HCT116 (cell line): ENCODE measurements at regions not wholly inside any gene's neighbourhood (a gene's known extent, or its start where the extent isn't known, plus 50 kb on each side); places are given as distances from the start of the nearest gene placed in this dataset.

Experiments used
- ATAC-seq: fragments of 200-7000 bp; cut with Tn5 transposase; 2 replicates; pipeline ENCODE4 v1.9.1; 2020; ENCODE audit warnings: mild to moderate bottlenecking, moderate library complexity
- BruUV-seq: library from RNA; stranded (reverse); fragments of 400-500 nt; replicated peaks from 2 replicates; lab custom pipeline; 2021; lab: Mats Ljungman, UMichigan
- CTCF ChIA-PET: fragments of 300-600 bp; sonication (Branson Sonifier 250); formaldehyde crosslinking; loops from one replicate; lab custom pipeline; 2021; ENCODE audit warnings: antibody characterized with exemption; lab: Charles Lee
- POLR2A ChIA-PET: fragments of 300-600, 350-600 bp; sonication (Branson Sonifier 250); formaldehyde crosslinking; loops from one replicate; lab custom pipeline; 2021; ENCODE audit warnings: antibody characterized with exemption; lab: Charles Lee
- RAD21 ChIA-PET, 2 experiments: fragments of 300-600 bp; sonication (Branson Sonifier 250); formaldehyde crosslinking; loops; one replicate each; lab custom pipeline; 2023; ENCODE audit warnings: low total read pairs in 2 of 2; ENCODE audit not compliant: uncharacterized antibody in 2 of 2, unreplicated experiment in 2 of 2, low non-redundant PET in 1 of 2; lab: Charles Lee
- DNase-seq: peaks from one replicate; pipeline ENCODE4 v3.0.0-alpha.2; 2010; ENCODE audit warnings: low read depth, low spot score
- H2AFZ ChIP-seq: fragments of 200-600 bp; shearing (Covaris generic), sonication (generic); 2 replicates; pipeline ENCODE4 v1.6.1; 2017; ENCODE audit warnings: low read depth, mixed run types, mixed read lengths, antibody characterized with exemption, low read length; ENCODE audit not compliant: poor library complexity, severe bottlenecking
- H3K27ac ChIP-seq: 2 replicates; pipeline ENCODE4 v1.5.1; 2012; ENCODE audit warnings: low read depth, low read length
- H3K27me3 ChIP-seq: fragments of 200-600 bp; sonication (generic); 2 replicates; pipeline ENCODE4 v1.6.1; 2016; ENCODE audit warnings: mixed run types, low read length, mixed read lengths; ENCODE audit not compliant: insufficient read depth
- H3K36me3 ChIP-seq, 2 experiments: fragments of 200-500 bp in 1 of 2; fragments of 200-600 bp in 1 of 2; sonication (Bioruptor generic) in 1 of 2; sonication (generic) in 1 of 2; 2 replicates each; pipeline versions ENCODE4 v1.5.1 to v1.6.1; 2014 to 2016; ENCODE audit warnings: low read length in 2 of 2, inconsistent platforms in 1 of 2, mixed read lengths in 1 of 2, mixed run types in 1 of 2; ENCODE audit not compliant: insufficient read depth in 2 of 2, control insufficient read depth in 1 of 2
- H3K4me1 ChIP-seq, 2 experiments: fragments of 200-600 bp in 1 of 2; sonication (generic) in 1 of 2; 2 replicates each; pipeline versions ENCODE4 v1.5.1 to v1.6.1; 2012 to 2017; ENCODE audit warnings: low read length in 2 of 2, inconsistent platforms in 1 of 2, mild to moderate bottlenecking in 1 of 2, mixed read lengths in 1 of 2, mixed run types in 1 of 2, moderate library complexity in 1 of 2; ENCODE audit not compliant: insufficient read depth in 2 of 2, control insufficient read depth in 1 of 2
- H3K4me2 ChIP-seq: fragments of 200-600 bp; sonication (generic); 2 replicates; pipeline ENCODE4 v1.6.1; 2017; ENCODE audit warnings: mixed run types, low read length, mixed read lengths
- H3K4me3 ChIP-seq, 2 experiments: fragments of 200-600 bp in 1 of 2; sonication (generic) in 1 of 2; replicated peaks in 1 of 2; 2 replicates each; pipeline ENCODE4 v1.5.1; 2011 to 2016; ENCODE audit warnings: low read length in 2 of 2, control low read depth in 1 of 2, low read depth in 1 of 2, mild to moderate bottlenecking in 1 of 2, mixed read lengths in 1 of 2, mixed run types in 1 of 2
- H3K79me2 ChIP-seq: fragments of 200-600 bp; sonication (generic); 2 replicates; pipeline ENCODE4 v1.6.1; 2017; ENCODE audit warnings: mild to moderate bottlenecking, mixed run types, low read length, moderate library complexity, mixed read lengths; ENCODE audit not compliant: insufficient read depth
- H3K9ac ChIP-seq: fragments of 200-600 bp; sonication (generic); 2 replicates; pipeline ENCODE4 v1.6.1; 2016; ENCODE audit warnings: low read length, mixed read lengths
- H3K9me2 ChIP-seq: fragments of 200-600 bp; sonication (generic), shearing (Covaris generic); 2 replicates; pipeline ENCODE4 v1.6.1; 2017; ENCODE audit warnings: mixed run types, mild to moderate bottlenecking, moderate library complexity; ENCODE audit not compliant: insufficient read depth
- H3K9me3 ChIP-seq, 2 experiments: fragments of 200-500 bp in 1 of 2; fragments of 200-600 bp in 1 of 2; sonication (Bioruptor generic) in 1 of 2; sonication (generic) in 1 of 2; 2 replicates each; pipeline ENCODE4 v1.6.1; 2014 to 2017; ENCODE audit warnings: low read length in 2 of 2, mixed read lengths in 2 of 2, inconsistent platforms in 1 of 2, low read depth in 1 of 2, mild to moderate bottlenecking in 1 of 2, mixed run types in 1 of 2, moderate library complexity in 1 of 2; ENCODE audit not compliant: control insufficient read depth in 1 of 2, insufficient read depth in 1 of 2
- H4K20me1 ChIP-seq: fragments of 200-600 bp; sonication (generic), shearing (Covaris generic); 2 replicates; pipeline ENCODE4 v1.6.1; 2017; ENCODE audit warnings: mixed run types, mild to moderate bottlenecking, moderate library complexity; ENCODE audit not compliant: insufficient read depth
- EGR1 ChIP-seq: IDR thresholded peaks from 2 replicates; pipeline ENCODE4 v1.6.1; 2012; ENCODE audit warnings: low read depth
- FOSL1 ChIP-seq: IDR thresholded peaks from 2 replicates; pipeline ENCODE4 v1.6.1; 2012; ENCODE audit warnings: low read depth
- JUND ChIP-seq: IDR thresholded peaks from 2 replicates; pipeline ENCODE4 v1.6.1; 2012
- POLR2A ChIP-seq: IDR thresholded peaks from 2 replicates; pipeline ENCODE4 v1.7.0; 2011; ENCODE audit warnings: borderline replicate concordance; ENCODE audit not compliant: insufficient read depth, insufficient read length; ENCODE audit errors: extremely low read depth
- POLR2AphosphoS5 ChIP-seq: IDR thresholded peaks from 2 replicates; pipeline ENCODE4 v1.6.1; 2011; ENCODE audit warnings: mild to moderate bottlenecking, low read depth, low read length, moderate library complexity
- SP1 ChIP-seq: IDR thresholded peaks from 2 replicates; pipeline ENCODE4 v1.6.1; 2012; ENCODE audit warnings: low read depth
- TCF7L2 ChIP-seq: IDR thresholded peaks from 2 replicates; pipeline ENCODE4 v1.7.0; 2011; ENCODE audit warnings: borderline replicate concordance, inconsistent platforms; ENCODE audit not compliant: insufficient read depth, insufficient read length; ENCODE audit errors: extremely low read depth
- YY1 ChIP-seq: IDR thresholded peaks from 2 replicates; pipeline ENCODE4 v1.6.1; 2011; ENCODE audit warnings: low read length, low read depth, moderate library complexity, mild to moderate bottlenecking; ENCODE audit not compliant: insufficient replicate concordance; ENCODE audit errors: extremely low read depth
- ZFX ChIP-seq: fragments of 450-650 bp; IDR thresholded peaks from 2 replicates; pipeline ENCODE4 v1.6.1; 2017
- ZNF274 ChIP-seq: fragments of 200-500 bp; sonication (Bioruptor generic); IDR thresholded peaks from 2 replicates; pipeline ENCODE4 v1.6.1; 2014; ENCODE audit warnings: mild to moderate bottlenecking, low read depth, low read length, inconsistent platforms
- intact Hi-C: fragments of 100-400 bp; cut with micrococcal nuclease; formaldehyde crosslinking; loops from 2 replicates; pipeline ENCODE4 v1.10.0; 2022
- TF ChIP-seq, protein P1 (sequence below): IDR thresholded peaks from 2 replicates; pipeline ENCODE4 v1.6.1; 2012
- TF ChIP-seq, protein P2 (sequence below): IDR thresholded peaks from 2 replicates; pipeline ENCODE4 v1.6.1; 2012; ENCODE audit warnings: low read depth

GRCh38 chr2:83234246-83234645, 1224.8 kb downstream of the SUCLG1 start:
- no peak overlapping the region for H2AFZ ChIP-seq
- no peaks in the 10 kb centered on the region for H3K27me3 ChIP-seq
- no peak overlapping the region for H3K4me2 ChIP-seq
- ChIA-PET CTCF (interaction anchor here (1.2 kb wide), 1 partner anchor 38 kb away, joined by 3 read pairs; no protein-coding TSS in a partner anchor), POLR2A (no interaction called here), RAD21 (no interaction called here)
- no peak overlapping the region for H3K27ac ChIP-seq
- no peaks in the 10 kb centered on the region for H3K4me1 ChIP-seq
- H4K20me1 ChIP-seq, result no peaks in the 10 kb centered on the region
- no peak for TF ChIP-seq JUND
- no peak for TF ChIP-seq EGR1
- no peak for TF ChIP-seq FOSL1
- no peaks in the 10 kb centered on the region for H3K79me2 ChIP-seq
- H3K9ac ChIP-seq, result no peak overlapping the region
- no peaks in the 10 kb centered on the region for H3K9me3 ChIP-seq
- H3K36me3 ChIP-seq, result no peaks in the 10 kb centered on the region
- ATAC-seq (no peak), DNase-seq (no peak)
- BruUV-seq, result no TSS peak
- H3K4me3 ChIP-seq, result no peak overlapping the region
- H3K9me2 ChIP-seq, result no peaks in the 10 kb centered on the region
- intact Hi-C loops, result no loop called here

DNA sequence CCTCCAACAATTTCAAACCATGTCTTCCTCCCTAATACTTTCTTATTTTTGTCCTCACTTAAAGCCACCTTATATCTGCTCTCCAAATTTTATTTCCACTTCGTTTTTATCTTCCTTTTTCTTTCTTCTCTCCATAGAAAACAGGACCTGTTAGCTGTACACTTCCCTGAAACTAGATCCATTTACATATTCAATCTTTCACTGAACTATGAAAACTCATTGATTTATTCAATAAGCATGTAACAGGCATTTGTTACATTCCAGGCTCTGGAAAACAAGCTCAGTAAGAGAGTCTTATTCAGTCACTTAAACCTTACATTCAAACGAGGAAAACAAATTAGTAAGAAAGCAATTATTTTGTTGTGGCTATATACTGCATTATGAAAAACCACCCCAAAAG, 1225.3 kb downstream of the SUCLG1 start:
- Histone ChIP-seq H3K4me2 (no peak overlapping the region), H2AFZ (no peak overlapping the region), H3K27ac (no peak overlapping the region), H3K36me3 (no peaks in the 10 kb centered on the region), H3K4me1 (no peaks in the 10 kb centered on the region), H3K27me3 (no peaks in the 10 kb centered on the region), H3K9ac (no peak overlapping the region), H3K9me3 (no peaks in the 10 kb centered on the region), H4K20me1 (no peaks in the 10 kb centered on the region), H3K79me2 (no peaks in the 10 kb centered on the region), H3K9me2 (no peaks in the 10 kb centered on the region), H3K4me3 (no peak overlapping the region)
- POLR2A ChIA-PET, result no interaction called here
- intact Hi-C loops, result no loop called here
- CTCF ChIA-PET, result interaction anchor here (1.1 to 1.2 kb wide), 2 partner anchors 38 kb away, joined by 3 to 4 read pairs; no protein-coding TSS in a partner anchor
- no TSS peak for BruUV-seq
- DNase-seq, result no peak
- ATAC-seq, result no peak
- RAD21 ChIA-PET, result no interaction called here
- TF ChIP-seq JUND, result no peak
- TF ChIP-seq YY1, result no peak
- no peak for TF ChIP-seq FOSL1
- no peak for TF ChIP-seq ZFX
- no peak for TF ChIP-seq SP1
- TF ChIP-seq POLR2AphosphoS5, result no peak
- TF ChIP-seq, protein P1, sequence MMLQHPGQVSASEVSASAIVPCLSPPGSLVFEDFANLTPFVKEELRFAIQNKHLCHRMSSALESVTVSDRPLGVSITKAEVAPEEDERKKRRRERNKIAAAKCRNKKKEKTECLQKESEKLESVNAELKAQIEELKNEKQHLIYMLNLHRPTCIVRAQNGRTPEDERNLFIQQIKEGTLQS, result no peak
- TF ChIP-seq, protein P2, sequence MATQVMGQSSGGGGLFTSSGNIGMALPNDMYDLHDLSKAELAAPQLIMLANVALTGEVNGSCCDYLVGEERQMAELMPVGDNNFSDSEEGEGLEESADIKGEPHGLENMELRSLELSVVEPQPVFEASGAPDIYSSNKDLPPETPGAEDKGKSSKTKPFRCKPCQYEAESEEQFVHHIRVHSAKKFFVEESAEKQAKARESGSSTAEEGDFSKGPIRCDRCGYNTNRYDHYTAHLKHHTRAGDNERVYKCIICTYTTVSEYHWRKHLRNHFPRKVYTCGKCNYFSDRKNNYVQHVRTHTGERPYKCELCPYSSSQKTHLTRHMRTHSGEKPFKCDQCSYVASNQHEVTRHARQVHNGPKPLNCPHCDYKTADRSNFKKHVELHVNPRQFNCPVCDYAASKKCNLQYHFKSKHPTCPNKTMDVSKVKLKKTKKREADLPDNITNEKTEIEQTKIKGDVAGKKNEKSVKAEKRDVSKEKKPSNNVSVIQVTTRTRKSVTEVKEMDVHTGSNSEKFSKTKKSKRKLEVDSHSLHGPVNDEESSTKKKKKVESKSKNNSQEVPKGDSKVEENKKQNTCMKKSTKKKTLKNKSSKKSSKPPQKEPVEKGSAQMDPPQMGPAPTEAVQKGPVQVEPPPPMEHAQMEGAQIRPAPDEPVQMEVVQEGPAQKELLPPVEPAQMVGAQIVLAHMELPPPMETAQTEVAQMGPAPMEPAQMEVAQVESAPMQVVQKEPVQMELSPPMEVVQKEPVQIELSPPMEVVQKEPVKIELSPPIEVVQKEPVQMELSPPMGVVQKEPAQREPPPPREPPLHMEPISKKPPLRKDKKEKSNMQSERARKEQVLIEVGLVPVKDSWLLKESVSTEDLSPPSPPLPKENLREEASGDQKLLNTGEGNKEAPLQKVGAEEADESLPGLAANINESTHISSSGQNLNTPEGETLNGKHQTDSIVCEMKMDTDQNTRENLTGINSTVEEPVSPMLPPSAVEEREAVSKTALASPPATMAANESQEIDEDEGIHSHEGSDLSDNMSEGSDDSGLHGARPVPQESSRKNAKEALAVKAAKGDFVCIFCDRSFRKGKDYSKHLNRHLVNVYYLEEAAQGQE, result no peak
- no peak for TF ChIP-seq TCF7L2
- TF ChIP-seq POLR2A, result no peak
- no peak for TF ChIP-seq ZNF274
